Upper lobe of right lung (tissue), 1 donor: ENCODE measurements at regions not wholly inside any gene's neighbourhood (a gene's known extent, or its start where the extent isn't known, plus 50 kb on each side); places are given as distances from the start of the nearest gene placed in this dataset.

Source experiments
- ATAC-seq: fragments of 200-7000 bp; cut with Tn5 transposase; one replicate; pipeline ENCODE4 v1.9.1; 2020; ENCODE audit warnings: mild to moderate bottlenecking, moderate library complexity
- DNase-seq: peaks from one replicate; pipeline ENCODE4 v3.0.0-alpha.2; 2020
- H3K27ac ChIP-seq: fragments of 200-600 bp; one replicate; pipeline ENCODE4 v1.8.0; 2022
- H3K27me3 ChIP-seq: fragments of 200-600 bp; one replicate; pipeline ENCODE4 v1.8.0; 2022; ENCODE audit warnings: mild to moderate bottlenecking
- H3K36me3 ChIP-seq: fragments of 200-600 bp; one replicate; pipeline ENCODE4 v1.8.0; 2022
- H3K4me1 ChIP-seq: fragments of 200-600 bp; one replicate; pipeline ENCODE4 v1.8.0; 2022
- H3K4me3 ChIP-seq: fragments of 200-600 bp; one replicate; pipeline ENCODE4 v1.8.0; 2022; ENCODE audit warnings: mild to moderate bottlenecking
- H3K9me3 ChIP-seq: fragments of 200-600 bp; one replicate; pipeline ENCODE4 v1.8.0; 2022
- intact Hi-C: fragments of 100-400 bp; cut with DNase I; formaldehyde crosslinking; loops from one replicate; pipeline ENCODE4 v1.11.0; 2022
- TF ChIP-seq, protein P1 (sequence below): fragments of 200-600 bp; IDR thresholded peaks from one replicate; pipeline ENCODE4 v1.8.0; 2022; ENCODE audit warnings: antibody characterized with exemption
- donor health status: DM: no; HTN: yes; CAD: no; lungs with severe emphysema.

GRCh38 chr7:115747174-115747573 is 283.4 kb downstream of the TFEC start:
- DNase-seq = no peak
- Histone ChIP-seq H3K27ac (no peak overlapping the region), H3K4me1 (no peaks in the 10 kb centered on the region), H3K4me3 (no peak overlapping the region), H3K36me3 (no peaks in the 10 kb centered on the region), H3K9me3 (no peaks in the 10 kb centered on the region), H3K27me3 (no peaks in the 10 kb centered on the region)
- TF ChIP-seq, protein P1, sequence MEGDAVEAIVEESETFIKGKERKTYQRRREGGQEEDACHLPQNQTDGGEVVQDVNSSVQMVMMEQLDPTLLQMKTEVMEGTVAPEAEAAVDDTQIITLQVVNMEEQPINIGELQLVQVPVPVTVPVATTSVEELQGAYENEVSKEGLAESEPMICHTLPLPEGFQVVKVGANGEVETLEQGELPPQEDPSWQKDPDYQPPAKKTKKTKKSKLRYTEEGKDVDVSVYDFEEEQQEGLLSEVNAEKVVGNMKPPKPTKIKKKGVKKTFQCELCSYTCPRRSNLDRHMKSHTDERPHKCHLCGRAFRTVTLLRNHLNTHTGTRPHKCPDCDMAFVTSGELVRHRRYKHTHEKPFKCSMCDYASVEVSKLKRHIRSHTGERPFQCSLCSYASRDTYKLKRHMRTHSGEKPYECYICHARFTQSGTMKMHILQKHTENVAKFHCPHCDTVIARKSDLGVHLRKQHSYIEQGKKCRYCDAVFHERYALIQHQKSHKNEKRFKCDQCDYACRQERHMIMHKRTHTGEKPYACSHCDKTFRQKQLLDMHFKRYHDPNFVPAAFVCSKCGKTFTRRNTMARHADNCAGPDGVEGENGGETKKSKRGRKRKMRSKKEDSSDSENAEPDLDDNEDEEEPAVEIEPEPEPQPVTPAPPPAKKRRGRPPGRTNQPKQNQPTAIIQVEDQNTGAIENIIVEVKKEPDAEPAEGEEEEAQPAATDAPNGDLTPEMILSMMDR = no peak
- intact Hi-C loops = no loop called here
- no peak for ATAC-seq

DNA sequence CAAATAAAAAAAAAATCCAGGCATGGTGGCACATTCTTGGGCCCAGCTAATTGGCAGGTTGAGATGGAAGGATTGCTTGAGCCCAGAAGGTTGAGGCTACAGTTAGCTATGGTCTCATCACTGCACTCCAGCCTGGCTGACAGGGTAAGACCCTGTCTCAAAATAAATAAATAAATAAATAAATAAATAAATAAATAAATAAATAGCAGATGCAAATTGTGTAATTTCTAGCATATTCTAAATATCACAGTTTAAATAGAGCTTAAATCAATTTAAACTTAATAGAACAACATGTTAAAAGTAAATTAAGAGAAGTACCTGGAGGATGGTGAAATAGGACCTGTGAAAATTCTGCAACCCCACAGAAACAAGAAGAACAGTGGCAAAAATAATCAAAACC is 290.5 kb downstream of the TFEC start:
- DNase-seq (no peak), ATAC-seq (no peak)
- intact Hi-C loops = no loop called here
- H3K27ac ChIP-seq = no peak overlapping the region
- H3K9me3 ChIP-seq = no peaks in the 10 kb centered on the region
- no peaks in the 10 kb centered on the region for H3K4me1 ChIP-seq
- H3K36me3 ChIP-seq = no peaks in the 10 kb centered on the region
- no peak overlapping the region for H3K4me3 ChIP-seq
- TF ChIP-seq, protein P1 = no peak
- no peaks in the 10 kb centered on the region for H3K27me3 ChIP-seq

DNA sequence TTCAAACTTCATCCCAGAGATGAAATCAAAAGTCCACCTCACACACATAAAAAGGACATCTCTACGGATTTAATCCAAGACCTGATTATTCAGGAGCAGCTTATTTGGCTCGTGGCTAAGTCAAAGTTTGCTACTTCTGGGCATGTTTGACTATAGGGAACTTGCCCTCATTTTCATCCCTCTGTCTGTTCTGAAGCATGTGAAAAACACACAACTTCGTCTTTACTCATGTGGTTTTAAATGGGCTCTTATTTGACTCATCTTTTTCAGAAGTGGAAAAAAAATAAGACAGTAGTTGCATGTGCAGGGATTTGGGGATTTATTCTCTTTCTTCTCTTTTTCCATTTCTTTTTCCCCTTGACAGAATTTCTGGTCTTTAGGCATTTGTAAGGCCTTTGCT is 295.9 kb downstream of the TFEC start:
- Histone ChIP-seq H3K4me1 (no peaks in the 10 kb centered on the region), H3K9me3 (no peaks in the 10 kb centered on the region), H3K36me3 (no peaks in the 10 kb centered on the region), H3K4me3 (no peak overlapping the region), H3K27ac (no peak overlapping the region), H3K27me3 (no peaks in the 10 kb centered on the region)
- TF ChIP-seq, protein P1 = no peak
- ATAC-seq (no peak), DNase-seq (no peak)
- intact Hi-C loops = no loop called here

DNA sequence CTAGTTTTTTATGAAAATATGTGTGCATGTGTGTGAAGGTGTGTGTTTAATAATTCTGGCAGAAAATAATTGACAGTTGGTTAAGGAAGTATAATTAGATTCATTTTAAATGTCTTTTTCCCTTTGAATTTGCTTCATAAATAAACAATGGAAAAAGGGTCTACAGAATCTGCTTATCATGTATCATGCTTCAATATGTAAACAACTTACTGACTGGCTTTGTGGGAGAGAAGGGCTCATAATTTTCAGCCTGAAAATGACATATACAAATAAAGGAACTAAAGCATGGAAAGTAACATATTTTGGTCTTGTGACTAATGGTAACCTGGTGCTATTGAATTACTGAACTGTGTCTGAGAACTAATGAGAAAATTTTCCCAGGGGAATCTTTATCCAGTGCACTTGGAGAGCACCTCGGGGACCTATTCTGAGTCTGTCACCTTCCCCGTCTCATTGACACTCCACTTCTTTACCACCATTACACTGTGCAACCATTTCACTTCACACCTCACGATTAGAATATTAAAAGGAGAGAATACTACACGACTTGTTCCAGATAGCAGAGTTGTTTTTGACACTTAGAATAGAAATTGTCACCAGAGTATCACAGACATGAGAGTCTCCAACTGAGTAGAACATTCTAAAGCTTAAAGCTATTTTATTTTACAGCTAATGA is 298.6 kb downstream of the TFEC start:
- H3K27ac ChIP-seq = no peak overlapping the region
- no peak for DNase-seq

DNA sequence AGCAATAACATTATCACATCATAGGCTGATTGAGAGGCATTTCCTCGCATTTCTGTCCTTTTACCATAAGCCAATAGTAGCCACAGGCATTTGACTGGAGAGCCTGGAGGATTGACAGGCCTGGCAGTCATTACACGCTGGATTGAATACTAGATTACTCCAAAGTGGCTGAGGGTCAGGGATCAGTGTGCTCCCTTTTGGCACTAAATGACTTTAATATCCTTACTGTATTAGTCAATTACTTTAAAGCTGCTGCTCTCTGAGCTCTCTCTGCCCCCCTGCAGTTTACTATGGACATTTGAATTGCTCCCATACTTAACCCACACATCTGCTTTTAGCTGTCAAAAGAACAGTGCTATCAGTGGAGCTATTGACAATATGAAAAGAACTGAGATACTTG is 302.0 kb downstream of the TFEC start:
- H3K27ac ChIP-seq = no peak overlapping the region
- H3K4me1 ChIP-seq = no peaks in the 10 kb centered on the region
- DNase-seq (no peak), ATAC-seq (no peak)
- no peak overlapping the region for H3K4me3 ChIP-seq
- intact Hi-C loops = no loop called here
- H3K9me3 ChIP-seq = no peaks in the 10 kb centered on the region
- no peaks in the 10 kb centered on the region for H3K36me3 ChIP-seq
- TF ChIP-seq, protein P1 = no peak
- no peaks in the 10 kb centered on the region for H3K27me3 ChIP-seq

More for the DNA sequence above, 298.6 kb downstream of the TFEC start:
- H3K36me3 ChIP-seq = no peaks in the 10 kb centered on the region
- TF ChIP-seq, protein P1 = no peak
- no peaks in the 10 kb centered on the region for H3K27me3 ChIP-seq
- H3K4me3 ChIP-seq = no peak overlapping the region
- H3K9me3 ChIP-seq = no peaks in the 10 kb centered on the region
- H3K4me1 ChIP-seq = no peaks in the 10 kb centered on the region
- no peak for ATAC-seq
- intact Hi-C loops = no loop called here
